ENCODE measurements at regions not wholly inside any gene's neighbourhood (a gene's known extent, or its start where the extent isn't known, plus 50 kb on each side); places are given as distances from the start of the nearest gene placed in this dataset.
A peak's percentile ranks its signal among the peaks of the same experiment; 100 is the strongest.

- H3K4me3 ChIP-seq, result no peak overlapping the region
- H3K27ac ChIP-seq, result no peak overlapping the region
Observed at GRCh38 chr6:1208876-1209275, 103.0 kb upstream of the FOXQ1 start.

DNA sequence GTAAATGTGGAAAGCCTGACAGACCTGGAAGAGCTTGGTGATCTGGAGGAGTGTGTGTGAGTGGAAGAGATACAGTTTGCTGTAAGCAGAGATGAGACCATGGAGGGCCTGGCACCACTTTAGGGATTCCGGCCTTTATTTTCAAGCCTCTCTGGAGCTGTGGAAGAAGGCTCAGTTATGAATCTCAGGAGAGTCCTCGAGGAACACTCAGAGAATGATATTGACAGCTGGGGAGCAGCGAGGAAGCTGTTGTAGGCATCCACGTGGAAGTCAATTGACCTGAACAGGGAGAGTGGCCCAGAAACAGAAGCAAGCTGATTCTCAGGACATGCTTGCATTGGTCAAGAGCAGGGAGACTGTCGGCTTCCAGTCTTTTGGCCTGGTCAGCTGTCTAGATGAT lies 108.4 kb upstream of the FOXQ1 start:
- no peak overlapping the region for H3K27ac ChIP-seq
- H3K4me3 ChIP-seq, result no peak overlapping the region

- H3K4me3 ChIP-seq, result no peak overlapping the region
- H3K27ac ChIP-seq, result no peak overlapping the region
Observed at GRCh38 chr6:1202201-1202600, 109.7 kb upstream of the FOXQ1 start.

DNA sequence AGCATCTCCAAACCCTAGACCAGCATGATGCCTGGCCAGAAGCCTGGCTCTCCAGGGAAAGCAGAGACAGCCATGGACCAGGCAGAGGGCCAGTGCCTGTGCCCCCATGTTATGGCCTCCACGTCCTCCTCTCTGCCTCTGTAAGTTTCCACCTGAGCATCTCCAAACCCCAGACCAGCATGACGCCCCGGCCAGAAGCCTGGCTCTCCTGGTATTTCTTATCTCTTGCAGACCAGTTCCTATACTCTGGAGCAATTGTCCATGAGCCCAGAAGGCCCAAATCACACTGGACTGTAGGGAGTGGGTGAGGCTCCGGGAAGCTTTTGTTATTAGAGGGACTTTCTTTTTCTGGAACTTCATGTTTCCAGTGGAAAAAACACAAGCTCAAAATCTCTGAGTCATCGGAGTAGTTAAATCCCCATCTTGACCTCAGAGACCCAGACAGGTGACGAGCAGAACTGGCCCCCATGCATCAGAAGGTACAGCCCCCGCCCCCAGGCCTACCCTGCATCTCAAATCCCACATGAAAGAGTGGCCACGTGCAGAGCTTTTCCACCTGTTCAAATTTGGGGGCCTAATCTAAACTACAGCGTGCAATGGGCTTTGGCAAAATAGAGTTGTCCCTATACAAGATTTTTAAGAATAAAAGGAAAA lies 110.2 kb upstream of the FOXQ1 start:
- Histone ChIP-seq H3K27ac (peak overlapping the region in 3 of 21 experiments; percentile 33 to 74 (median 44)), H3K4me3 (no peak overlapping the region)

DNA sequence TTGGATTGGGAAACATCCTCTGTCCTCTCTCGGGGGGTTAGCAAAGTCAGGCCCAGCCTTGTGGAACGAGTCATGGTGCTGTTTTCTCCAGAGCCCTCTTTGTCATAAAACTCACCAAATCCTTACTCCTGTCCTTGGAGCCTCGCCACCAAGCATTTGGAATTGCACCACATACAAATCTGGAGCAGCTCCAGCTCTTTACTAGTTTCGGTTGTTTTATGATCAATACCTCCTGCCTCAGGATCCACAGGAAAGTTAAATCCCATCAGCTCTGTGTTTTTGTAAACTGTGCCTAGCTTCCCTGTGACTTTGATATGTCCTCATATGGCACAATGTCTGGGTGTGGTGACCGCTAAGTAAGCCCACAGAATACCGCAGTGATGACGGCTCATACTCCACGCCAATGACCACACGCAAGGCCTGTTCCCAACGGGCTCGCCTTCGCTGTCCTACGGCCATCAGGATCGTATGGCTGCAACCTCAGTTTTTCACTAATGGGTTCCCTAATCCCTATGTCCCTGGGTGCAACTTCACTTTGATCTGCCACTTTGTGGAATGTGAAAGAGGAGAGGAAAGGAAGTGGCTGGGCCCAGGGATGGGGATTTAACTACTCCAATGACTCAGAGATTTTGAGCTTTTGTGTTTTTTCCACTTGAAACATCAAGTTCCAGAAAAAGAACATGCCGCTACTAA lies 111.3 kb upstream of the FOXQ1 start:
- no peak overlapping the region for H3K4me3 ChIP-seq
- H3K27ac ChIP-seq, result peak overlapping the region in 5 of 21 experiments; percentile 3 to 74 (median 34)

DNA sequence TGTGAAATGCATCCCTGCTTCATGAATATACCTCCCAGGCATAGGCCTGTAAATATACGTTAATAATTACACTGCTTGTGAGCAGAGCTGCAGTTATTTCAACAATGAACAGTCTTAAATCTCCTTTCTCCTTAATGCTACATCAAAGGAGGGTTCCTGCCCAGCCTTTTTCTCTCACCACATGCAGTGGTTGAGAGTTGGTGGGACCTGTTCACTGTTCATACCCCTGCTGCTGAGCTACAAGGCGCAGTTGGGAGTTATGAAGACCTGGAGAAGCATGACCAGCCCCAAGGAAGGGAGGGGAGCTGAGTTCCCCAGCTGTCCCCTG lies 111.9 kb upstream of the FOXQ1 start:
- no peak overlapping the region for H3K4me3 ChIP-seq
- H3K27ac ChIP-seq, result peak overlapping the region in 5 of 21 experiments; percentile 3 to 74 (median 34)

- H3K27ac ChIP-seq, result no peak overlapping the region
Observed at GRCh38 chr6:1197309-1197708, 114.6 kb upstream of the FOXQ1 start.

DNA sequence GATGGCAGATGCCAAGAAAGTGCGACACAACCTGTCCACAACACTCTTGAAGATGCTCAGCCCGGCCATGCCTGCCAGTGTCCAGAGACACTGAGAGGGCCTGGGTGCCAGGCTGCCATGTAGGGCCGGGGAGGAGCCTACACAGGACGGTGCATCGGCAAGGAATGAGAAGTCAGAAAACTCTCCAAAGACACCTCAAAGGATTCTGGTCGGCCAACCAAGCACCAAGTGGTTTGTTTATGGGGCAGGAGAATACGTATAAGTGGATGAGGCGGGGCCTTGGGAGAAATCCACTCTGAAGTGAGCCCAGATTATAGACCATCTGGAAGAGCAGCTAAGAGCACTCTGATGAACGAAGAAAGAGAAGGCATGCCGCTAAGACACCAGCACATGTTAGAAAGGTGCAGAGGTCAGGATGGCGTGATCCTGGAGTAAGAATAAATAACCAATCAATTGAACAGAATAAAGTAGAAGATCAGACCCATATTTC lies 120.7 kb upstream of the FOXQ1 start:
- no peak overlapping the region for H3K27ac ChIP-seq
- H3K4me3 ChIP-seq, result no peak overlapping the region

More at GRCh38 chr6:1197309-1197708, 114.6 kb upstream of the FOXQ1 start:
- H3K4me3 ChIP-seq, result no peak overlapping the region

DNA sequence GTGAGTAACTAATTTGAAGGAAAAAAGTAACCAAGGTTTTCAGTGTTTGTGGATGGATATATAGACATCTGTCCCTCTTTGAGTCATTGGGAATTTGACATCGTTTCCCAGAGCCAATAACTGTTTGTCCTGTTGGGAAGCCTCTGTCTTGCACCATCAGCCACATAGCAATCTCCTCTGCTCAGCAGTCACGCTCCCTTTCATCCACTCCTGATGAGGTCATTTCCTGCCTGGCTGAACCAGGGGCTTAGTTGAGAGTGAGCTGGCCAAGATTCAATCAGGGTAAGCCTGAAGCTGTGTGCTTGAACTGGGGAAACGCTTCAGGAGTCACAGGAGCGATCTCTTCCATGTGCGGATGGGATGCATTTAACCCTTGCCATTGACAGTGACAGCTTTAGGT lies 121.5 kb upstream of the FOXQ1 start:
- Histone ChIP-seq H3K27ac (peak overlapping the region in 1 of 21 experiments; percentile 12), H3K4me3 (no peak overlapping the region)

DNA sequence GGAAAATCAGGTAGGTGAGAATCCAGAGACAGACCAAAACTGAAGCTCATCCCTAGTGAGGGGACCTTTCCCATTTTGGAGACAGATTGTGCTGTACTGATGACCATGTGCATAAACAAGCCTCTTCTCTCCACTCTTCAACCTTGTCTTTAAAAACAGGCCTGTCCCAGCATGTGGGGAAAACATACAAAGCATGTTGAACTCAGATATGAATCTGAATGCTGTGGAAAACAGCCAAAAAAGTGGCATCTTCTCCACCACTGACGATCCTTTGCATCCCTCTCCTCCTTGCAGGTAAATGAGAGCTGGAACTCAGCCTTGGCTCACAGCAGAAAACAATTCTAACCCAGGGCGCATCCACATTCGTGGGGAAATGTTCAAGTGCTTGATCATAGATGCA lies 123.7 kb upstream of the FOXQ1 start:
- Histone ChIP-seq H3K4me3 (no peak overlapping the region), H3K27ac (peak overlapping the region in 9 of 21 experiments; percentile 20 to 75 (median 51))

- H3K27ac ChIP-seq, result peak overlapping the region in 13 of 21 experiments; percentile 11 to 75 (median 49)
Observed at GRCh38 chr6:1187293-1188131, 124.4 kb upstream of the FOXQ1 start.

DNA sequence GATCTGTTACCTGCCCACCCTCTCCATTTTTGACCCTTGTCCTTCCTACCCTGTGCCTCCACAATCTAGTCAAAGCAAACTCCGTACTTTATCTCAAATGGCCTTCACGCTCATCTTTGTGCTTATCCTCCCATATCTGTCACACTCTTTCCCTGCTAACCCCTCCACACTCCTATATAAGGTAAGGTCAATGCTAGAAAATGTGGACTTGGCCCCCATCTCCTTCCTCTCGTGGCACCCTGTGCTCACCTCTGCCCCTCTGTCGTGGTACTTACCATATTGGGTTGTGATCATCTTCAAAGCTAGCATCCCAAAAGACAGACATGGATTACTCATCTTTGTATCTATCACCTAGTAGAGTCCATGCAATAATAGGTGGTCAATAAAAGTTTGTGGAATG lies 127.6 kb upstream of the FOXQ1 start:
- no peak overlapping the region for H3K27ac ChIP-seq
- no peak overlapping the region for H3K4me3 ChIP-seq

More at GRCh38 chr6:1187293-1188131, 124.4 kb upstream of the FOXQ1 start:
- H3K4me3 ChIP-seq, result no peak overlapping the region

GRCh38 chr6:1182722-1183521 lies 129.0 kb upstream of the FOXQ1 start:
- H3K27ac ChIP-seq, result peak overlapping the region in 1 of 21 experiments; percentile 46
- H3K4me3 ChIP-seq, result no peak overlapping the region

DNA sequence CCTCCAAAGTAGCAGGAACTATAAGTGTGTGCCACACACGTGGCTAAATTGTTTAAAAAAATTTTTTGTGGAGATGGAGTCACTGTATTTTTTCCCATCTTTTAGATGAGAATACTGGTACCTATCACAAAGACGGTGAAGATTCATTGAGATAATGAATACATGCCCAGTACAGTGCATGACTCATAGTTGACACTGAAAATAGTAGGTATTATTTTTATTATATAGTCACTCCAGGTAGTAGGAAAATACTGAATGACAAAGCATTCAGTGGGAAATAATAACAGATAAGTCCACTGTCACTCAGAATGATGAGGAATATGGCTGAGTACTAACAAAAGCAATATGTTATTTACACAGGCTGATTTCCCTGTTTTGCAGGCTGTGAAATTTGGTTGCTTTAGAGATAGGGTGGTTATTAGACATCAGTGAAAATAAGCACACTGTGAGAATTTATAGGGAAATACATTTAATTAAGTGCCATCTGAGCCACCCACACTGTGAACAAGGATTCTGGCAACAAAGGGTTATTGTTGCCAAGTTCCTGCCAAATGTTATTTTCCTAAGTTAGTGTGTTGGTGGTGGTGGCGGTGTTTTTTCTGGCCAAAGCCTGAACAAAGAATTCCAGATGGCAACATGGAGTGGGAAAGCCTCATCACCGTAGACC lies 129.8 kb upstream of the FOXQ1 start:
- Histone ChIP-seq H3K27ac (no peak overlapping the region), H3K4me3 (no peak overlapping the region)

DNA sequence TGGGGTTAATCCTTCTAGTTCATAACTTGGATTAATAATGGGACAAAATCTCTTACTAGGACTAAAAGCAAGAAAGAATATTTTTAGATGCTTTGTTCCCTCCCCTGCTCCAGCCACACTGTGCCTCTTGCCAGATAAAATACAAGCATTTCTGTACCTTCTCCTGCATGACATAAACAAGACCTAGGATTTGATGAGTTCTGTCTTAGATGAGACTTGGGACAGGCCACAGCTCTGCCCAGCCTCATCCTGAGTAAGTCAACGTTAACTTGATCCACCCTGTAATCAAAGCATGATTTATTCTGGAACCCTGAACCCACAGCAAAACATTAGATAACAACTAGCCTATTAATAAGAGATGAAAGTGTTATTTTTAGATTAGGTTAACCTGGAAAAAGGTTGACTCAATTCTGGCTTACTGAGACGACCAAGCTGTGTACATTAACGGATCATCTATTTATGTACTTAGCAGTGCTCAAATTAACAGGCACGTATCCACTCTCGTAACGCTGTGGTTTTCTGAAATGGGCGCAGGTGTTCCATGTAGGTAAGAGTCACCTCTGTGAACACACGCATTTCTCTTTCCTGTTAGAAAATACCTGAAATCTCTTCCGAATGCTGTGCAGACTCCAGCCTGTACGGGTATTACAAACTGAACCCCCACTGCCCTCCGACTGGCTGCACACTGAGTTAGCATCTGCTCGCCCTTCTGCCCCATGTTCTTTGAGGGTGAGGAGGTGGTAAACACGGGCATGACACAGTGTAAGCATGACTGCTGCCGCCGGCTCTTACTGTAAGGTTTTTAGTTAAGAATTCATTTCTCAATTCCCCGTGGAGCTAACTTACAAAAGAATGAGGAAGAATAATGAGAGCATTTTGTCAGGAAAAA lies 132.1 kb upstream of the FOXQ1 start:
- no peak overlapping the region for H3K4me3 ChIP-seq
- no peak overlapping the region for H3K27ac ChIP-seq

- H3K27ac ChIP-seq, result no peak overlapping the region
- no peak overlapping the region for H3K4me3 ChIP-seq
Observed at GRCh38 chr6:1178590-1178989, 133.3 kb upstream of the FOXQ1 start.

DNA sequence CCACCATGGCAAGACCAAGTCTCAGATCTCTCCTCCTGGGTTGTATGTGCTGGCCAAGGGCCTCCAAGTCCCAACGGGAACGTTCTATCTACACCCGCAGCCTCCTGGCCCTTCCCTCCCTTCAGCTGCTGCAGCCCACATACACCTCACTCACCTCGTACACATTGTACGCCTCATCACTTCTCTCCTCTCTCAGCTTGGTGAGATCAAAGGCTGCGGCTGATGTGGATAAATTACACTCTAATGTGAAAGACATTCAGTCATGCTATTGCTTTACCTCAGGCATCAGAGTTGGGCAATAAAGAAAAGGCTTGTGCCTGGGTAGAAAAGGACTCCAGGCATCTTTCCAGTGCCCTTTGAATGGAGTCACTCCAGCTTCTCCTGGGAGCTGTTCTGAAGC lies 135.3 kb upstream of the FOXQ1 start:
- no peak overlapping the region for H3K4me3 ChIP-seq
- H3K27ac ChIP-seq, result peak overlapping the region in 3 of 21 experiments; percentile 23 to 50 (median 42)

DNA sequence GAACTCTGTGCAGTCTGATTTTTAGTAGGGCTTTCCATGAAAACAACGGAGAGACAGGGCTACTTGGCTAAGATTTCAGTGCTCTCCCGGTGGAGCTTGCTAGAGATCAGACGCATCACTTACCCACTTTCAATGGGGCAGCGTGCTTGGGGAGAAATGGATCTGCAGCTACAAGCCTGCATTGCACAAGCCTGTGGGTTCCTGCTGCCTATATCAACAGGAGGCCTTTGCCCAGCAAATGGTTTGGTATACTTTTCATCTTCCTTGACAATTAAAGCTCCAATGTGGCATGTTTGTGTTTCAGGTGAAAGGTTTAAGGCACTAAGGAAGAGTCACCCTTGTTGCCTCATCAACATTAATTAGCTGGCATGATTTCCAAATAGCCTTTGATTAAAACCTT lies 136.0 kb upstream of the FOXQ1 start:
- Histone ChIP-seq H3K4me3 (no peak overlapping the region), H3K27ac (peak overlapping the region in 3 of 21 experiments; percentile 24 to 50 (median 42))

Data from skin epidermis (tissue), 12 donors.